Activated T-cell treated with anti-CD3 and anti-CD28 coated beads, Interleukin-2, amount 50 U/mL, for 4 hours (primary cell): ENCODE measurements at regions not wholly inside any gene's neighbourhood (a gene's known extent, or its start where the extent isn't known, plus 50 kb on each side); places are given as distances from the start of the nearest gene placed in this dataset.
A peak's percentile ranks its signal among the peaks of the same experiment; 100 is the strongest.

Experiments used
- ATAC-seq, 2 donors: fragments of 200-7000 bp; cut with Tn5 transposase; one replicate each; pipeline ENCODE4 v1.10.0; 2021
- DNase-seq: peaks from one replicate; pipeline ENCODE4 v3.0.0-alpha.2; 2020
- H3K27me3 Mint-ChIP-seq: one replicate; pipeline ENCODE4 v1.8.0; 2021; ENCODE audit warnings: low read depth, mixed read lengths
- H3K36me3 Mint-ChIP-seq: one replicate; pipeline ENCODE4 v1.8.0; 2022; ENCODE audit warnings: mixed read lengths; ENCODE audit not compliant: insufficient read depth
- H3K4me1 Mint-ChIP-seq: one replicate; pipeline ENCODE4 v1.8.0; 2021; ENCODE audit warnings: low read depth, mixed read lengths
- H3K4me3 Mint-ChIP-seq: one replicate; pipeline ENCODE4 v1.8.0; 2021; ENCODE audit warnings: mild to moderate bottlenecking, moderate library complexity, mixed read lengths
- H3K9me3 Mint-ChIP-seq: one replicate; pipeline ENCODE4 v1.8.0; 2021; ENCODE audit warnings: mixed read lengths

GRCh38 chrX:44470816-44471215 lies 71.8 kb downstream of the FUNDC1 start:
- H3K4me1 Mint-ChIP-seq = no peaks in the 10 kb centered on the region
- H3K4me3 Mint-ChIP-seq = no peak overlapping the region
- H3K9me3 Mint-ChIP-seq = no peaks in the 10 kb centered on the region
- DNase-seq (no peak), ATAC-seq (no peak)
- H3K27me3 Mint-ChIP-seq = no peaks in the 10 kb centered on the region
- H3K36me3 Mint-ChIP-seq = no peaks in the 10 kb centered on the region

GRCh38 chrX:44462850-44463249 lies 79.8 kb downstream of the FUNDC1 start:
- Mint-ChIP-seq H3K4me1 (no peaks in the 10 kb centered on the region), H3K4me3 (no peak overlapping the region), H3K9me3 (no peaks in the 10 kb centered on the region), H3K36me3 (no peaks in the 10 kb centered on the region), H3K27me3 (no peaks in the 10 kb centered on the region)
- ATAC-seq (no peak), DNase-seq (no peak)

- no peaks in the 10 kb centered on the region for H3K36me3 Mint-ChIP-seq
- H3K4me1 Mint-ChIP-seq = no peaks in the 10 kb centered on the region
- H3K27me3 Mint-ChIP-seq = no peaks in the 10 kb centered on the region
- H3K4me3 Mint-ChIP-seq = no peak overlapping the region
- DNase-seq = no peak
- no peak for ATAC-seq
- H3K9me3 Mint-ChIP-seq = no peaks in the 10 kb centered on the region
These were observed 83.2 kb downstream of the FUNDC1 start for GRCh38 chrX:44459501-44459900.

- DNase-seq (no peak), ATAC-seq (no peak)
- H3K36me3 Mint-ChIP-seq = no peaks in the 10 kb centered on the region
- no peaks in the 10 kb centered on the region for H3K4me1 Mint-ChIP-seq
- no peak overlapping the region for H3K4me3 Mint-ChIP-seq
- H3K27me3 Mint-ChIP-seq = no peaks in the 10 kb centered on the region
- H3K9me3 Mint-ChIP-seq = no peaks in the 10 kb centered on the region
These were observed 86.0 kb downstream of the FUNDC1 start for GRCh38 chrX:44456685-44457084.

- H3K4me3 Mint-ChIP-seq = no peak overlapping the region
These were observed 91.6 kb downstream of the FUNDC1 start for GRCh38 chrX:44451056-44451455.

GRCh38 chrX:44447214-44447613 lies 95.4 kb downstream of the FUNDC1 start:
- DNase-seq (no peak), ATAC-seq (no peak)
- no peaks in the 10 kb centered on the region for H3K36me3 Mint-ChIP-seq
- H3K4me3 Mint-ChIP-seq = no peak overlapping the region
- H3K4me1 Mint-ChIP-seq = no peaks in the 10 kb centered on the region
- no peaks in the 10 kb centered on the region for H3K27me3 Mint-ChIP-seq
- no peaks in the 10 kb centered on the region for H3K9me3 Mint-ChIP-seq

More at GRCh38 chrX:44451056-44451455, 91.6 kb downstream of the FUNDC1 start:
- Mint-ChIP-seq H3K4me1 (no peaks in the 10 kb centered on the region), H3K9me3 (no peaks in the 10 kb centered on the region), H3K27me3 (no peaks in the 10 kb centered on the region), H3K36me3 (no peaks in the 10 kb centered on the region)
- ATAC-seq = no peak
- DNase-seq = no peak

GRCh38 chrX:44440006-44440405 lies 96.5 kb upstream of the EFHC2 start:
- no peak for ATAC-seq
- H3K36me3 Mint-ChIP-seq = no peaks in the 10 kb centered on the region
- H3K27me3 Mint-ChIP-seq = no peaks in the 10 kb centered on the region
- DNase-seq = no peak
- no peaks in the 10 kb centered on the region for H3K4me1 Mint-ChIP-seq
- no peaks in the 10 kb centered on the region for H3K9me3 Mint-ChIP-seq
- no peak overlapping the region for H3K4me3 Mint-ChIP-seq

- H3K4me3 Mint-ChIP-seq = no peak overlapping the region
- no peaks in the 10 kb centered on the region for H3K9me3 Mint-ChIP-seq
- ATAC-seq = no peak
- H3K36me3 Mint-ChIP-seq = no peaks in the 10 kb centered on the region
- H3K27me3 Mint-ChIP-seq = no peaks in the 10 kb centered on the region
- no peaks in the 10 kb centered on the region for H3K4me1 Mint-ChIP-seq
- no peak for DNase-seq
These were observed 95.8 kb upstream of the EFHC2 start for GRCh38 chrX:44439242-44439794.

GRCh38 chrX:44435047-44435446 lies 91.6 kb upstream of the EFHC2 start:
- Mint-ChIP-seq H3K9me3 (no peaks in the 10 kb centered on the region), H3K4me1 (no peaks in the 10 kb centered on the region), H3K27me3 (no peaks in the 10 kb centered on the region), H3K36me3 (no peaks in the 10 kb centered on the region), H3K4me3 (no peak overlapping the region)
- ATAC-seq (no peak), DNase-seq (no peak)

- Mint-ChIP-seq H3K9me3 (no peaks in the 10 kb centered on the region), H3K27me3 (no peaks in the 10 kb centered on the region), H3K4me3 (no peak overlapping the region), H3K36me3 (no peaks in the 10 kb centered on the region), H3K4me1 (no peaks in the 10 kb centered on the region)
- no peak for ATAC-seq
- DNase-seq = no peak
These were observed 90.1 kb upstream of the EFHC2 start for GRCh38 chrX:44433556-44433955.

GRCh38 chrX:44432641-44433040 lies 89.2 kb upstream of the EFHC2 start:
- Mint-ChIP-seq H3K4me1 (no peaks in the 10 kb centered on the region), H3K27me3 (no peaks in the 10 kb centered on the region), H3K9me3 (no peaks in the 10 kb centered on the region), H3K4me3 (no peak overlapping the region), H3K36me3 (no peaks in the 10 kb centered on the region)
- ATAC-seq (no peak), DNase-seq (no peak)

GRCh38 chrX:44431194-44431593 lies 87.7 kb upstream of the EFHC2 start:
- no peaks in the 10 kb centered on the region for H3K9me3 Mint-ChIP-seq
- no peak for ATAC-seq
- H3K4me3 Mint-ChIP-seq = no peak overlapping the region
- H3K27me3 Mint-ChIP-seq = no peaks in the 10 kb centered on the region
- no peak for DNase-seq
- H3K36me3 Mint-ChIP-seq = no peaks in the 10 kb centered on the region
- H3K4me1 Mint-ChIP-seq = no peaks in the 10 kb centered on the region

- Mint-ChIP-seq H3K4me1 (no peaks in the 10 kb centered on the region), H3K36me3 (no peaks in the 10 kb centered on the region), H3K9me3 (no peaks in the 10 kb centered on the region), H3K27me3 (no peaks in the 10 kb centered on the region), H3K4me3 (no peak overlapping the region)
- DNase-seq = no peak
- peak; percentile 61 to 73 for ATAC-seq
These were observed 85.6 kb upstream of the EFHC2 start for GRCh38 chrX:44428989-44429627.

- no peaks in the 10 kb centered on the region for H3K36me3 Mint-ChIP-seq
- ATAC-seq (no peak), DNase-seq (no peak)
- no peaks in the 10 kb centered on the region for H3K4me1 Mint-ChIP-seq
- H3K27me3 Mint-ChIP-seq = peaks cover 2% of the 10 kb centered on the region
- H3K4me3 Mint-ChIP-seq = no peak overlapping the region
- H3K9me3 Mint-ChIP-seq = no peaks in the 10 kb centered on the region
These were observed 79.2 kb upstream of the EFHC2 start for GRCh38 chrX:44422631-44423030.

GRCh38 chrX:44415639-44416386 lies 72.3 kb upstream of the EFHC2 start:
- Mint-ChIP-seq H3K36me3 (no peaks in the 10 kb centered on the region), H3K4me1 (no peaks in the 10 kb centered on the region), H3K4me3 (no peak overlapping the region), H3K27me3 (no peaks in the 10 kb centered on the region), H3K9me3 (no peaks in the 10 kb centered on the region)
- no peak for DNase-seq
- no peak for ATAC-seq
